ENCODE measurements at regions not wholly inside any gene's neighbourhood (a gene's known extent, or its start where the extent isn't known, plus 50 kb on each side); places are given as distances from the start of the nearest gene placed in this dataset.

- no peaks in the 10 kb centered on the region for H3K9me3 ChIP-seq (ENCODE audit: insufficient read depth, low read depth, low read length)
- peaks cover 38% of the 10 kb centered on the region for H3K27me3 Mint-ChIP-seq (ENCODE audit: low read depth, unreplicated experiment)
- H3K27ac ChIP-seq (ENCODE audit: low read depth, low read length) = no peak overlapping the region
- H3K4me3 Mint-ChIP-seq (ENCODE audit: unreplicated experiment) = no peak overlapping the region
- TF ChIP-seq CTCF (IDR thresholded peaks at IDR 0.05; ENCODE audit: insufficient read depth, low read depth, low read length) = no peak
- no peak for TF ChIP-seq EZH2 (IDR thresholded peaks at IDR 0.05; ENCODE audit: insufficient read depth, low read length)
- no peaks in the 10 kb centered on the region for H3K36me3 ChIP-seq (ENCODE audit: insufficient read depth, low read length)
- H3K4me1 ChIP-seq (ENCODE audit: insufficient read depth, low read length) = no peaks in the 10 kb centered on the region
- H3K4me2 ChIP-seq (ENCODE audit: low read length) = no peak overlapping the region
- no peaks in the 10 kb centered on the region for H4K20me1 ChIP-seq (ENCODE audit: insufficient read depth, low read length)
- H3K4me1 Mint-ChIP-seq (ENCODE audit: low read depth, unreplicated experiment) = no peaks in the 10 kb centered on the region
- no peak overlapping the region for H3K9ac ChIP-seq (ENCODE audit: low read length)
- no peaks in the 10 kb centered on the region for H3K79me2 ChIP-seq (ENCODE audit: insufficient read depth, low read length)
- no peaks in the 10 kb centered on the region for H3K9me3 Mint-ChIP-seq (ENCODE audit: unreplicated experiment)
- FAIRE-seq (no peak), DNase-seq (ENCODE audit: low read depth) (no peak)
- H3K36me3 Mint-ChIP-seq (ENCODE audit: low read depth, unreplicated experiment) = no peaks in the 10 kb centered on the region
- H3K27me3 ChIP-seq (ENCODE audit: insufficient read depth, low read length) = no peaks in the 10 kb centered on the region
- no peak overlapping the region for H2AFZ ChIP-seq (ENCODE audit: low read depth, low read length)
- no peak overlapping the region for H3K4me3 ChIP-seq (ENCODE audit: insufficient read depth, low read depth, low read length)
- no peak overlapping the region for H3K27ac Mint-ChIP-seq (ENCODE audit: unreplicated experiment)
Observed at GRCh38 chr11:134463716-134464115, 51.7 kb upstream of the B3GAT1 start.

Measured in astrocyte (in vitro differentiated cells and primary cell).